ENCODE measurements at regions not wholly inside any gene's neighbourhood (a gene's known extent, or its start where the extent isn't known, plus 50 kb on each side); places are given as distances from the start of the nearest gene placed in this dataset.

GRCh38 chr7:91600112-91600511 lies 280.4 kb downstream of the MTERF1 start:
- TF ChIP-seq POLR2AphosphoS5 (IDR thresholded peaks at IDR 0.05): no peak
- TF ChIP-seq, protein P1, sequence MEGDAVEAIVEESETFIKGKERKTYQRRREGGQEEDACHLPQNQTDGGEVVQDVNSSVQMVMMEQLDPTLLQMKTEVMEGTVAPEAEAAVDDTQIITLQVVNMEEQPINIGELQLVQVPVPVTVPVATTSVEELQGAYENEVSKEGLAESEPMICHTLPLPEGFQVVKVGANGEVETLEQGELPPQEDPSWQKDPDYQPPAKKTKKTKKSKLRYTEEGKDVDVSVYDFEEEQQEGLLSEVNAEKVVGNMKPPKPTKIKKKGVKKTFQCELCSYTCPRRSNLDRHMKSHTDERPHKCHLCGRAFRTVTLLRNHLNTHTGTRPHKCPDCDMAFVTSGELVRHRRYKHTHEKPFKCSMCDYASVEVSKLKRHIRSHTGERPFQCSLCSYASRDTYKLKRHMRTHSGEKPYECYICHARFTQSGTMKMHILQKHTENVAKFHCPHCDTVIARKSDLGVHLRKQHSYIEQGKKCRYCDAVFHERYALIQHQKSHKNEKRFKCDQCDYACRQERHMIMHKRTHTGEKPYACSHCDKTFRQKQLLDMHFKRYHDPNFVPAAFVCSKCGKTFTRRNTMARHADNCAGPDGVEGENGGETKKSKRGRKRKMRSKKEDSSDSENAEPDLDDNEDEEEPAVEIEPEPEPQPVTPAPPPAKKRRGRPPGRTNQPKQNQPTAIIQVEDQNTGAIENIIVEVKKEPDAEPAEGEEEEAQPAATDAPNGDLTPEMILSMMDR (IDR thresholded peaks at IDR 0.05): no peak

Measured in stomach (tissue), 4 donors.